ENCODE measurements at regions not wholly inside any gene's neighbourhood (a gene's known extent, or its start where the extent isn't known, plus 50 kb on each side); places are given as distances from the start of the nearest gene placed in this dataset.

DNA sequence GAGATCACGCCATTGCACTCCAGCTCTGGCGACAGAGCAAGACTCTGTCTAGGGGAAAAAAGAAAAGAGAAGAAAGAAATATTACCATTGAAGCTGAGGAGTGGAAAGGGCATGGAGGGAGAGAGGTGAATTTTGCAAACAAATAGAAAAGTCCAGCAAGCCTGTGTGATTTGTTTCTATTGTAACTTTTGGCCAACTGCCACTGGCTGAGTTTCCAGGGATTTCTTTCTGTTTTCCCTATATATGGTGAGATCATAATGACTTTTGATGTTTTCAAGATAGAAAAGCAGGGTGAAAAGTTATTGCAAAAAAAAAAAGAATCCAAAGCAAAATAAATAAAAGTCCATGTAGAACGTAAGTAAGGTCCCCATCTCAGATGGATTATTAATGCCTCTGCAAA is 184.2 kb upstream of the RALGAPA2 start:
- H3K4me3 ChIP-seq, result no peak overlapping the region
- TF ChIP-seq POLR2A (IDR thresholded peaks at IDR 0.05), result no peak
- TF ChIP-seq, protein P1, sequence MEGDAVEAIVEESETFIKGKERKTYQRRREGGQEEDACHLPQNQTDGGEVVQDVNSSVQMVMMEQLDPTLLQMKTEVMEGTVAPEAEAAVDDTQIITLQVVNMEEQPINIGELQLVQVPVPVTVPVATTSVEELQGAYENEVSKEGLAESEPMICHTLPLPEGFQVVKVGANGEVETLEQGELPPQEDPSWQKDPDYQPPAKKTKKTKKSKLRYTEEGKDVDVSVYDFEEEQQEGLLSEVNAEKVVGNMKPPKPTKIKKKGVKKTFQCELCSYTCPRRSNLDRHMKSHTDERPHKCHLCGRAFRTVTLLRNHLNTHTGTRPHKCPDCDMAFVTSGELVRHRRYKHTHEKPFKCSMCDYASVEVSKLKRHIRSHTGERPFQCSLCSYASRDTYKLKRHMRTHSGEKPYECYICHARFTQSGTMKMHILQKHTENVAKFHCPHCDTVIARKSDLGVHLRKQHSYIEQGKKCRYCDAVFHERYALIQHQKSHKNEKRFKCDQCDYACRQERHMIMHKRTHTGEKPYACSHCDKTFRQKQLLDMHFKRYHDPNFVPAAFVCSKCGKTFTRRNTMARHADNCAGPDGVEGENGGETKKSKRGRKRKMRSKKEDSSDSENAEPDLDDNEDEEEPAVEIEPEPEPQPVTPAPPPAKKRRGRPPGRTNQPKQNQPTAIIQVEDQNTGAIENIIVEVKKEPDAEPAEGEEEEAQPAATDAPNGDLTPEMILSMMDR (IDR thresholded peaks at IDR 0.05 in 4 of 5, conservative IDR thresholded peaks at IDR 0.05 in 1 of 5), result no peak
- no peaks in the 10 kb centered on the region for H3K9me3 ChIP-seq
- DNase-seq (no peak), ATAC-seq (no peak)
- no peak overlapping the region for H3K27ac ChIP-seq
- H3K36me3 ChIP-seq, result no peaks in the 10 kb centered on the region
- H3K4me1 ChIP-seq, result no peaks in the 10 kb centered on the region
- intact Hi-C loops (cut with DNase I; ENCODE audit: low total_unique reads) (no loop called here), in situ Hi-C loops (cut with MboI; ENCODE audit: low sequenced_read_pairs in 4 of 4) (no loop called here)
- peaks cover 0 to 2% (median 0%) of the 10 kb centered on the region in 3 donors for H3K27me3 ChIP-seq

DNA sequence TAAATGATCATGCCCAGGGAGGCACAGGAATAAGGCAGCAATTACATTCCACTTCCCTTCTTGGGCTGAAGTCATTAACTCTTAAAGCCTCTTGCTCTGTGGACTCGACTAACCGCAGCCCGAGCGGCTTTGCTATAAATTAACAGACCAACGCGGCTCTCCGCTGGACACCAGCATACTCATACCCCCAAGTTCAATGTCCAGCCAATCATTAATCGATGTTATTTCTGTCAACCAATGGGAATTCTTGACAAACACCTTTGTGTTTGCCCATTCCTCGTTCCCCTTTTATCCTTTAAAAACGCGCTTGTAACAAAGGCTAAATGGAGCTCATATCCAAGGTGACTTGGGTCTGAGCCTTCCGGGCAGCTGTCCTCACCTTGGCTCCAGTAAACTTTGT is 183.1 kb upstream of the RALGAPA2 start:
- intact Hi-C loops (cut with DNase I; ENCODE audit: low total_unique reads) (no loop called here), in situ Hi-C loops (cut with MboI; ENCODE audit: low sequenced_read_pairs in 4 of 4) (no loop called here)
- no peak for ATAC-seq
- no peaks in the 10 kb centered on the region for H3K9me3 ChIP-seq
- H3K27me3 ChIP-seq, result peaks cover 0 to 7% (median 5%) of the 10 kb centered on the region in 3 donors
- H3K27ac ChIP-seq, result no peak overlapping the region
- no peak overlapping the region for H3K4me3 ChIP-seq
- TF ChIP-seq POLR2A (IDR thresholded peaks at IDR 0.05), result no peak
- TF ChIP-seq, protein P1 (IDR thresholded peaks at IDR 0.05 in 4 of 5, conservative IDR thresholded peaks at IDR 0.05 in 1 of 5), result no peak
- no peaks in the 10 kb centered on the region for H3K4me1 ChIP-seq
- no peaks in the 10 kb centered on the region for H3K36me3 ChIP-seq
- no peak for DNase-seq

DNA sequence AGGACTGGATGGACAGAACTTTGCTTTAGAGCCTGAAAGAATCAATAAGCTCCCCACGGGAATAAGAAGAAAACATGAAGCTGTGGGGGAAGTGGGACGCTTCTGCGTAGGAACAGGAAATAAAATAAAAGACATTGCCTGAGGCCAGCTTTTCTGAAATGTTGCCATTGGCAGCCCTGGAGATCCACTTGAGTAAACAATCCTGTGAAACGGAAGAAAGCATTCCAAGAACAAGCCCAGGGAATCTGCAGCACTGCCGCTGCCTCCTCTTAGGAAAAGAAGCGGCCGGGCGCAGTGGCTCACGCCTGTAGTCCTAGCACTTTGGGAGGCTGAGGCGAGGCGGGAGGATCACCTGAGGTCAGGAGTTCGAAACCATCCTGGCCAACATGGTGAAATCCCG is 182.3 kb upstream of the RALGAPA2 start:
- intact Hi-C loops (cut with DNase I; ENCODE audit: low total_unique reads) (no loop called here), in situ Hi-C loops (cut with MboI; ENCODE audit: low sequenced_read_pairs in 4 of 4) (no loop called here)
- Histone ChIP-seq H3K4me1 (no peaks in the 10 kb centered on the region), H3K9me3 (no peaks in the 10 kb centered on the region), H3K36me3 (no peaks in the 10 kb centered on the region), H3K27me3 (peaks cover 0 to 15% (median 10%) of the 10 kb centered on the region in 3 donors), H3K4me3 (no peak overlapping the region), H3K27ac (no peak overlapping the region)
- ATAC-seq (no peak), DNase-seq (peak in 1 of 2 donors; percentile 12)
- TF ChIP-seq POLR2A (IDR thresholded peaks at IDR 0.05), result no peak
- TF ChIP-seq, protein P1 (IDR thresholded peaks at IDR 0.05 in 4 of 5, conservative IDR thresholded peaks at IDR 0.05 in 1 of 5), result no peak

DNA sequence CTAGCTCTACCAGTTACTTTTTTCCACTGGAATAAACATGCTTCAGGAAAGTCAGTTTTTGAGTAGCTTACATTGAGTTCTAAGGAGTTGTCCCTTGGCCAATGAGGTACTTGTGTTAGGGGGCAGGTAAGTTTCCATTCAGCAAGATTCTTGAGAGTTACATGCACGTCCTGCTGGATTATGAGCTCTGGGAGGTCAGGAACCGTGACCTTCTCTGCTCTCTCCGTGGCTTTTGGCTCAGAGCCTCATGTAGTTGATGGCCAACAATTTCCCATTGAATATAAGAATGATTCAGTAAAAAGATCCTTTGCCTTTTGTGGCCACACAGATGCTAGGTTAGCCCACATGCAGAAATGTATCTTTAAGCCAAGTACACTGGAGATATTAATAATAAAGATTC is 181.8 kb upstream of the RALGAPA2 start:
- Histone ChIP-seq H3K4me1 (no peaks in the 10 kb centered on the region), H3K36me3 (no peaks in the 10 kb centered on the region), H3K27me3 (peaks cover 0 to 19% (median 10%) of the 10 kb centered on the region in 3 donors), H3K27ac (no peak overlapping the region), H3K9me3 (no peaks in the 10 kb centered on the region), H3K4me3 (no peak overlapping the region)
- TF ChIP-seq, protein P1 (IDR thresholded peaks at IDR 0.05 in 4 of 5, conservative IDR thresholded peaks at IDR 0.05 in 1 of 5), result no peak
- no peak for TF ChIP-seq POLR2A (IDR thresholded peaks at IDR 0.05)
- intact Hi-C loops (cut with DNase I; ENCODE audit: low total_unique reads) (no loop called here), in situ Hi-C loops (cut with MboI; ENCODE audit: low sequenced_read_pairs in 4 of 4) (no loop called here)
- ATAC-seq, result no peak
- DNase-seq, result no peak

DNA sequence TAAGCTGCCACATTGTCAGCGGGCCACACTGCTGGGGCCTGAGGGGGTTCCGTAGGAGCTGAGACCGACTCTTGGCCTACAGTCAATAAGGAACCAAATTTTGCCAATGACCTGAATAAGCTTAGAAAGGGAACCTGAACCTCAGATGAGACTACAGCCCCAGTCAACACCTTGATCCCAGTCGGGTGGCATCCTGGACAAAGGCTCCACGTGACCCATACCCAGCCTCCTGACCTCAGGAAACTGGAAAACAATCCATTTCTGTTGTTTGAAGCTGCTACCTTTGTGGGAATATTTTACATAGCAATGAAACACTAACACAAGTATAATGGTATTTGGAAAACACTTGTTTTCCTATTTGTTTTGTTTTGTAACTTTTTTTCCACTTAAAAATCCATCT is 179.9 kb upstream of the RALGAPA2 start:
- Histone ChIP-seq H3K9me3 (no peaks in the 10 kb centered on the region), H3K4me3 (no peak overlapping the region), H3K36me3 (no peaks in the 10 kb centered on the region), H3K4me1 (no peaks in the 10 kb centered on the region), H3K27ac (no peak overlapping the region), H3K27me3 (peaks cover 0 to 34% (median 12%) of the 10 kb centered on the region in 3 donors)
- DNase-seq (no peak), ATAC-seq (no peak)
- intact Hi-C loops (cut with DNase I; ENCODE audit: low total_unique reads) (no loop called here), in situ Hi-C loops (cut with MboI; ENCODE audit: low sequenced_read_pairs in 4 of 4) (no loop called here)
- TF ChIP-seq POLR2A (IDR thresholded peaks at IDR 0.05), result no peak
- TF ChIP-seq, protein P1 (IDR thresholded peaks at IDR 0.05 in 4 of 5, conservative IDR thresholded peaks at IDR 0.05 in 1 of 5), result no peak
